RWPE1 (cell line): ENCODE measurements at regions not wholly inside any gene's neighbourhood (a gene's known extent, or its start where the extent isn't known, plus 50 kb on each side); places are given as distances from the start of the nearest gene placed in this dataset.

Experiments used
- CTCF ChIA-PET: fragments of 350-600 bp; sonication (Branson Sonifier 250); formaldehyde crosslinking; extraction: SDS; loops from one replicate; lab custom pipeline; 2021; lab: Yijun Ruan, JAX
- POLR2A ChIA-PET: fragments of 400-600 bp; formaldehyde crosslinking; extraction: SDS; loops from one replicate; lab custom pipeline; 2020; ENCODE audit warnings: antibody characterized with exemption; ENCODE audit not compliant: low non-redundant PET; lab: Yijun Ruan, JAX
- DNase-seq: peaks from one replicate; pipeline ENCODE4 v3.0.0; 2012; ENCODE audit warnings: low spot score
- H3K27ac ChIP-seq: fragments of 450-650 bp; 2 replicates; pipeline ENCODE4 v1.5.1; 2017
- TF ChIP-seq, protein P1 (sequence below): fragments of 450-650 bp; conservative IDR thresholded peaks from 2 replicates; pipeline ENCODE4 v1.5.1; 2017; ENCODE audit warnings: low read depth, mild to moderate bottlenecking

DNA sequence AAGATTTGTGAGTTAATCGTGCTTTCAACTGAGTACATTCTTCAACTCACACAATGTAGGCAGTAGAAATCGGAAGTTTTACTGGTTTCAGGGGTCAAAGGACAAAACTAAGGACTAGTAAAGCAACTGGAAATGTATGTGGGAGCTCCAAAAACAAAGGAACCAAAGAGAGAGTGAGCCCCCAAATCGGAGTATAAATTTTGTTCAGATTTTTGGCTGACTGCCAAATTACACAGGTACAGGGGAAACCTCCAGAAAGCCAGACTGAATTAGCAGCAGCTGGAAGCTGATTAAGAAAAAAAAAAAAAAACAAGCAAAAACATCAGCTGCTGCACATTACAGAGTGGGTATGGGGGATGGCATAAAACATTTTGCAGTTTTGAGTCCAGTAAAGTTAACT lies 75.2 kb upstream of the GNAZ start:
- CTCF ChIA-PET, result no interaction called here
- TF ChIP-seq, protein P1, sequence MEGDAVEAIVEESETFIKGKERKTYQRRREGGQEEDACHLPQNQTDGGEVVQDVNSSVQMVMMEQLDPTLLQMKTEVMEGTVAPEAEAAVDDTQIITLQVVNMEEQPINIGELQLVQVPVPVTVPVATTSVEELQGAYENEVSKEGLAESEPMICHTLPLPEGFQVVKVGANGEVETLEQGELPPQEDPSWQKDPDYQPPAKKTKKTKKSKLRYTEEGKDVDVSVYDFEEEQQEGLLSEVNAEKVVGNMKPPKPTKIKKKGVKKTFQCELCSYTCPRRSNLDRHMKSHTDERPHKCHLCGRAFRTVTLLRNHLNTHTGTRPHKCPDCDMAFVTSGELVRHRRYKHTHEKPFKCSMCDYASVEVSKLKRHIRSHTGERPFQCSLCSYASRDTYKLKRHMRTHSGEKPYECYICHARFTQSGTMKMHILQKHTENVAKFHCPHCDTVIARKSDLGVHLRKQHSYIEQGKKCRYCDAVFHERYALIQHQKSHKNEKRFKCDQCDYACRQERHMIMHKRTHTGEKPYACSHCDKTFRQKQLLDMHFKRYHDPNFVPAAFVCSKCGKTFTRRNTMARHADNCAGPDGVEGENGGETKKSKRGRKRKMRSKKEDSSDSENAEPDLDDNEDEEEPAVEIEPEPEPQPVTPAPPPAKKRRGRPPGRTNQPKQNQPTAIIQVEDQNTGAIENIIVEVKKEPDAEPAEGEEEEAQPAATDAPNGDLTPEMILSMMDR, result no peak
- POLR2A ChIA-PET, result no interaction called here
- peak; percentile 1 for DNase-seq
- no peak overlapping the region for H3K27ac ChIP-seq

DNA sequence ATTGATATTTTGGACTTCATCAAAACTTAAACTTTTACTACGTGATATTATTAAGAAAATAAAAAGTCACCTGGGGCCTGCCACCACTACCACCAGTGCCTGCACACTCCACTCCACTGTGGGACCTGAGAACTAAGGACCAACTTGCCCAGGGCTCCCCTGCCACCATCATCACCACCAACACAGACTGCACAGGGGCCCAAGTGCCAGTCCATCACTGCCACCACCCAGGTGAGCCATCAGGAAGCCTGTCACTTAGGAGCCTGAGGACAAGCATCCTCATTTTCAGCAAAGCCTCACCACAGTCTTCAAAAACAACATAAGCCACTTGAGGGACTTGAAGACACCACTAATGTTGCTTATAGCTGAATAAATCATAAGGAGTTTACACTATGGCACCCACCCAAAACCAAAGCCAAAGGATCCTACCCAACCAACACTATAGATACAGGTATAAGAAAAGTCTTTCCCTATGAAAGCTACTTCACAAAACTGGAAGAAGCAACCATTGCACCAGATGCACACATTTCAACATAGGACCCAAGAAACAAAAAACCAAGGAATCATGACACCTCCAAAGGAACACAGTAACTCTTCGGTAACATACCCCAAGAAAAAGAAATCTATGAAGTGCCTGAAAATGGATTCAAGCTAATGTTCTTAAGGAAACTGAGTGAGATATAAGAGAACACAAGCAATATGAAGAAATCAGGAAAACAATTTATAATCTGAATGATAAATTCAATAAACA lies 73.6 kb upstream of the GNAZ start:
- ChIA-PET CTCF (interaction anchor here (0.6 kb wide), 1 partner anchor 410 kb away, joined by 3 read pairs; no protein-coding TSS in a partner anchor), POLR2A (no interaction called here)
- TF ChIP-seq, protein P1, result no peak
- no peak for DNase-seq
- no peak overlapping the region for H3K27ac ChIP-seq

DNA sequence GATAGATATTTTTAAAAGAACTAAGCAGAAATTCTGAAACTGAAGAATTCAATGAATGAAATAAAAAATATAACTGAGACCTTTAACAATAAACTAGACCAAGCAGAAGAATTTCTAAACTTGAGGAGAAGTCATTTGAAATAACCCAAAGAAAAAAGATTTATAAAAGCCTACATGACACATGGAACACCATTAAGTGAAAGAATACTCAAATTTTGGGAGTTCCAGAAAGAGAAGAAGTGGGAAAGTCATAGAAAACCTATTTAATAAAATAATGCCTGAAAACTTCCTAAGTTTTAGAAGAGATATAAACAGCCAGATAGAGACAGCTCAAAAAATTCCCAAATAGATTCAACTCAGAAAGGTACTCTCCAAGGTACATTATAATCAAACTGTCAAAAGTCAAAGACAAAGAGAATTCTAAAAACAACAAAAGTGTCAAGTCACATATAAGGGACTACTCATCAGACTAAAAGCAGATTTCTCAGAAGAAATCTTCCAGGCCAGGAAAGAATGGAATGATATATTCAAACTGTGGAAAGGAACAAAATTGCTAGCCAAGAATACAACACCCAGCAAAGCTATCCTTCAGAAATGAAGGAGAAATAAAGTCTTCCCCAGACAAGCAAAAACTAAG lies 72.9 kb upstream of the GNAZ start:
- CTCF ChIA-PET, result interaction anchor here (0.6 kb wide), 1 partner anchor 411 kb away, joined by 3 read pairs; no protein-coding TSS in a partner anchor
- TF ChIP-seq, protein P1, result no peak
- H3K27ac ChIP-seq, result no peak overlapping the region
- POLR2A ChIA-PET, result no interaction called here
- DNase-seq, result no peak

DNA sequence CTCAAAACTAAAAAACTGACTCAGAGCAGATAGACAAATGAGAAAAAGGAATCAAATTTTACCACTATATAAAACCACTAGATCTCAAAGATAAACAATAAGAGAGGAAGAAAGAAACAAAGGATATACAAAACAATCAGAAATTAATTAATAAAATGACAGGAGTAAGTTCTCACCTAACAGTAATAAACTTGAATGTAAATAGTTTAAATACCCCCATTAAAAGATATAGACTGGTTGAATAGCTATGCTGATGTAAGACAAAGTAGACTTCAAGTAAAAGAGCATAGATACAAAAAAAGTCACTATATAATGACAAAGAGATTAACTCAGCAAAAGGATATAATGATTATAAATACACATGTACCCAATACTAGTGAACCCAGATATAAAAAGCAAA lies 72.3 kb upstream of the GNAZ start:
- POLR2A ChIA-PET, result no interaction called here
- no peak for DNase-seq
- H3K27ac ChIP-seq, result no peak overlapping the region
- CTCF ChIA-PET, result no interaction called here
- TF ChIP-seq, protein P1, result no peak

DNA sequence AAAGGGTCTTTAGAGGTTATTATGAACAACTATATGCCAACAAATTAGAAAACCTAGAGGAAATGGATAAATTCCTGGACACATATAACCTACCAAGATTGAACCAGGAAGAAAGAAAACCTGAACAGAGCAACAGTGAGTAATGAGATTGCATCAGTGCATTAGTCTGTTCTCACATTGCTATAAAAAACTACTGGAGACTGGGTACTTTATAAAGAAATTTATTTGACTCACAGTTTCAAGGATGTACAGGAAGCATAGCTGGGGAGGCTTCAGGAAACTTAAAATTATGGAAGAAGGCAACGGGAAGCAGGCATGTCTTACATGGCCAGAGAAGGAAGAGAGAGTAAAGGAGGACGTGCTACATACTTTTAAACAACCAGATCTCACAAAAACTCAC lies 70.8 kb upstream of the GNAZ start:
- no peak for DNase-seq
- TF ChIP-seq, protein P1, result no peak
- CTCF ChIA-PET, result no interaction called here
- H3K27ac ChIP-seq, result no peak overlapping the region
- POLR2A ChIA-PET, result no interaction called here

DNA sequence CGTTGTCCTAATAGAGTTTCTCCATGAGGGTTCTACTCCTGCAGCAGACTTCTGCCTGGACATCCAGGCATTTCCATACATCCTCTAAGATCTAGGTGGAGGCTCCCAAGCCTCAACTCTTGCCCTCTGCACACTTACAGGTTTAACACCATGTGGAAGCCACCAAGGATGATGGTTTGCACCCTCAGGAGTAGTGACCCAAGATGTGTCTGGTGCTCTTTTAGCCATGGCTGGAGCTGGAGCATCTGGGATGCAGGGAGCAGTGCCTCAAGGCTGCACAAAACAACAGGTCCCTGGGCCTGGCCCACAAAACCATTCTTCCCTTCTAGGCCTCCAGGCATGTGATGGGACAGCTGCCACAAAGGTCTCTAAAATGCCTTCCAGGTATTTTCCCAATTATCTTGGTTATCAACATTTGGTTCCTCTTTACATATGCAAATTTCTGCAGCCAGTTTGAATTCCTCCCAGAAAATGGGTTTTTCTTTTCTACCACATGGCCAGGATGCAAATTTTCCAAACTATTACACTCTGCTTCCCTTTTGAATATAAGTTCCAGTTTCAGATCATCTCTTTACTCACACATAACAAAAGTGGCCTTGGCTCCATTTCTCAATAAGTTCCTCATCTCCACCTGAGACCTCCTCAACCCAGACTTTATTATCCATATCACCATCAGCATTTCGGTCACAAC lies 69.5 kb upstream of the GNAZ start:
- ChIA-PET CTCF (no interaction called here), POLR2A (no interaction called here)
- TF ChIP-seq, protein P1, result no peak

More for the DNA sequence above, 69.5 kb upstream of the GNAZ start:
- DNase-seq, result no peak
- H3K27ac ChIP-seq, result no peak overlapping the region
